GM12874 (cell line): ENCODE measurements at regions not wholly inside any gene's neighbourhood (a gene's known extent, or its start where the extent isn't known, plus 50 kb on each side); places are given as distances from the start of the nearest gene placed in this dataset.

Experiments used
- TF ChIP-seq, protein P1 (sequence below): IDR thresholded peaks from 2 replicates; pipeline ENCODE4 v1.5.1; 2011; ENCODE audit warnings: low read depth, mild to moderate bottlenecking, control low read depth, low read length, moderate library complexity; ENCODE audit not compliant: insufficient read depth

DNA sequence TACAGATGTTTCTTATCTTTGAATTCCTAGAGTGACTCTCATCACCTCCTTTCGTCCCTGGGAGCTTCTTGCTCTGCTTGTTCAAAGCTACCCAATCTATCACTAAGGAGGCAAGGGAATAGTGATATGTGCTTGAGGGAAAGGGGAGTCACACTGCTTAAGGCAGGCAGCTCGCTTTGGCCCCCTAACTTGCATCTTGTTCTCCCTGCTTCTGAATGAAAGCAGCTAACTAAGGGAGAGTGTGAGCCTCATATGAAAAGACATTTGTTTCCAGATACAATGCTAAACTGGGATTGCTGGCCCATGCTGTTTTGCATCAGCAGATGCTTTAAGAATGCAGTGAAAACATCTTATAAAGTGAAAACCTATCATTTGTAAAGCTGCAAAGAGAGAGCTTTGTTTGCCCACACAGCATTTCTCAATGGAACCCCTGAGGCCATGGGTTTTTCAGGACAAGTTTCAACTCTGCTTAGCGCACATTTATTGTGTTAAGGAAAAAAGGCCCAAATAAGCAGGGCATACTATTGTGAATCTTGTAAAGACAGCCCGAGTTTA, 367.9 kb upstream of the ADAMTSL1 start:
- TF ChIP-seq, protein P1, sequence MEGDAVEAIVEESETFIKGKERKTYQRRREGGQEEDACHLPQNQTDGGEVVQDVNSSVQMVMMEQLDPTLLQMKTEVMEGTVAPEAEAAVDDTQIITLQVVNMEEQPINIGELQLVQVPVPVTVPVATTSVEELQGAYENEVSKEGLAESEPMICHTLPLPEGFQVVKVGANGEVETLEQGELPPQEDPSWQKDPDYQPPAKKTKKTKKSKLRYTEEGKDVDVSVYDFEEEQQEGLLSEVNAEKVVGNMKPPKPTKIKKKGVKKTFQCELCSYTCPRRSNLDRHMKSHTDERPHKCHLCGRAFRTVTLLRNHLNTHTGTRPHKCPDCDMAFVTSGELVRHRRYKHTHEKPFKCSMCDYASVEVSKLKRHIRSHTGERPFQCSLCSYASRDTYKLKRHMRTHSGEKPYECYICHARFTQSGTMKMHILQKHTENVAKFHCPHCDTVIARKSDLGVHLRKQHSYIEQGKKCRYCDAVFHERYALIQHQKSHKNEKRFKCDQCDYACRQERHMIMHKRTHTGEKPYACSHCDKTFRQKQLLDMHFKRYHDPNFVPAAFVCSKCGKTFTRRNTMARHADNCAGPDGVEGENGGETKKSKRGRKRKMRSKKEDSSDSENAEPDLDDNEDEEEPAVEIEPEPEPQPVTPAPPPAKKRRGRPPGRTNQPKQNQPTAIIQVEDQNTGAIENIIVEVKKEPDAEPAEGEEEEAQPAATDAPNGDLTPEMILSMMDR: no peak

DNA sequence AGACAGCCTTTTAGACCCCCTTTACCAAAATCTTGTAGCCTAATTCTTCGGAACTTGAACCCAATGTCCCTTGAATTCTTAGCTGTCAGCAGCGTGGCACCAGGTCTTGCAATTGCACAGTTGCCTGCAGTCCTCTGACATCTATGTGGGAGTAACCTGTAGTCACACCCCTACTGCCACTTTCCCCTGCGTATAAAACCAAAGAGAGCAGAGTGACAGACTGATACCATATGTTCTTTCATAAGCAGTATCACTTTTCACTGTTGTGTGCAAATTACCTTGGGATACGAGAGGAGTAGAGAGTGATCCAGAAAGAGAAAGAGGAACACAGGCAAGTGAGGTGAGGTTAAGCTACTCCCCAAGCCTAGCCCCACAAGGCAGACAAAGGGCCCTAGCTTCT, 364.3 kb upstream of the ADAMTSL1 start:
- TF ChIP-seq, protein P1: no peak

DNA sequence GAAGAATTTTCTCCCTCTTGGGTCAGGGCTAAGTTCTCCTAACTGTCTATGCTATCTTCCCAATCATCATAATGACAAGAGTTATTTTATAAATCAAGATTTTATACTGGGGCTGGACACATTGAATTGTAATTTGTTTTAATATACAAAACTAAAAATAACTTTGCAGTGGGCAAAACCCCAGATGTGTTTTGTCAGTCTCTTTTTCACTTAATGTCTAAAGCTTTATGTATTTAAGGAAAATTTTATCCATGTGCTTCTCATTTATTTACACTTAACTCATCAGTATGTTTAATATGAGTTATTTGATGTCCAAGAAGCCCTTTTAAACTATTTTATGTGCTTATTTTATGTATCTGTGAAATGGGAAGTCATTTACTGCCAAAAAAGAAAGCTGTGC, 362.8 kb upstream of the ADAMTSL1 start:
- TF ChIP-seq, protein P1: no peak

DNA sequence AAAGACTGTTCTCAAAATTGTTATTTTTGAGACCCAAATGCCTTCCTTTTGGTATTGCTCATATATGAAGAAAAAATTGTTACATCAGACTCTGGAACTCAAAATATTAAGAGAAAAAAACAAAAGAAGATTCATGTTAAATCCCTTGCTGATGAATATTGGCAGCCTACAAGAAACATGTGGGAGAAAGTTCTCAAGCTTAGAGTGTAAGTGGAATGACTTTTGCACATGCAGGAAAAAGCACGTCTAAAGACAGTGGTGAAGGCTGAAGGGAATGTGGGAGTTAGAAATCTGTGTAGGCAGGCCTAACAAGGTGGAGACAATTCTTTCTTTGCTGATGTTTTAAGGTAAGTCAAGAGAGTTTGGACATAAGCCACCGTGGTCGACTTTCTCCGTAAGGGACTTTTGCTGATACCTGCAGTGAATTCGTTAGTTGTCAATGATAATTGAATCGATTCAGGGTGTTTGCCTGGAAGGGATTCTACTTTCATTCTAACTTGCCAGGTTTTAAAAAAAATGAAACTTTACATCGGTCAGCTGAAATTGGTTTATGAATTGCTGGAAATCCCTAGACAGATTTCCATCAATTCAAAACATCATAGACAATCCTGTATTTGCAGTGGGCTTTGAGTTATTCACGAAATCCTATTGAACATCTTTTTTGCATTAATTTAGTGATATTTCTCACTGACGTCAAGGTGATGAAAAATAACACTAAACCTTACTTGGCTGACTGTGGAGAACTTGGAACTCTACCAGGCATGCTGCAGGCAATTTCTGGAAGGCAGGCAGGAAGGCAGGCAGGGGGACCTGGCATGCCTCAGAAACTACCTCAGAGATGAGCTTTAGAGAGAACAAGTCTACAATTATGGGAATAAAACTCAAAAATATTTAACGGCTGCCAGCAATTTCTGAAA, 359.1 kb upstream of the ADAMTSL1 start:
- TF ChIP-seq, protein P1: no peak

DNA sequence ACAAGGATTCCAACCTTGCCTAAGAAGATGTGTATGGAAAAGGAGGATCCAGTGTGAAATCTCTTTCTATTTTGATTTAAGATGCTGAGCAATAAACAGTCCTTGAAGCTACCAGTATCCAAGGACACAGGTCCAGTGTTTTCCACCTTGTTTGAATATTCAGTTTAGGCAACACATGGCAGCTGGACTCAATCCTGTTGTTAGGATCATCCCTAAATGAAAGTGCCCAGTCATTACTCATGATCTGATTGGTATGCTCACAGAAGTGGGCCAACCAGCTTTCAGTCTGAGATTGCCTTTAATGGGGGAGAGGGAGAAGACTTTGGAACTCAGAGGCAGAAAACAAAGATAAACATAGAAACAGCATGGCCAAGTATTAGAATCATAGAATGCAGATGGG, 355.7 kb upstream of the ADAMTSL1 start:
- TF ChIP-seq, protein P1: no peak

DNA sequence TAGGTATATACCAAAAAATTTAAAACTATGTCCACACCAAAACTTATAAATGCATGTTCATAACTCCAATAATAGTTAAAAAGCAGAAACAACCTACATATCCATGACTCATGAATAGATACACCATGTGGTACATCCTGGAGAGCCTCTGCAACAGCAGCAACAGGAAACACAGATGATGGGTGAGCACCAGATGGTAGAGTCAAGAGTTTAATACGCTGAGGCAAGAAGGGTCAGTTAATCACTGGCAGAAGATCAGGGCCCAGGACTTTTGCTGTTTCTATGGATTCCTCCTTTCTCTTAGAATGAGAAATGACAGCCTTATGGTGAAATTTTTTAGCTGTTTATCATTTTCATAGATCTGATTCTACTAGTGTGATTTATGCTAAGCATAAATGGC, 351.8 kb upstream of the ADAMTSL1 start:
- TF ChIP-seq, protein P1: no peak

DNA sequence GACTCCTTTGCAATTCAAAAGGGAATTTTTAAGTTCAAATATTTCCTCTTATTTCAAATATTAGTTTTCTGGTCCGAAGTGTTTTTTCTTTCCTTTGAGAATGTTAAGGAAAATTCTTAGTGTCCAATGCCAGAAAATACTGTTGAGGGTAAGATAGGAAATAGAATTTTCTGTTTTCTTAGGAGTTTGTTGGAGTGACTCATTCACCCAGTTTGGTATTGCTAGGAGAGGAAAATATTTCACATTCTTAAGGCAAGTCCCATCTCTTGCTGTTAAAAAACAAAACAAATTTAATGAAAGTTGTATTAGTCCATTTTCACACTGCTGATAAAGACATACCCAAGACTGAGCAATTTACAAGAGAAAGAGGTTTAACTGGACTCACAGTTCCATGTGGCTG, 349.2 kb upstream of the ADAMTSL1 start:
- TF ChIP-seq, protein P1: no peak
